GM12878 (cell line): ENCODE measurements at regions not wholly inside any gene's neighbourhood (a gene's known extent, or its start where the extent isn't known, plus 50 kb on each side); places are given as distances from the start of the nearest gene placed in this dataset.

Source experiments
- ATAC-seq: fragments of 200-7000 bp; cut with Tn5 transposase; 3 replicates; pipeline ENCODE4 v1.9.1; 2020; ENCODE audit warnings: mild to moderate bottlenecking, moderate library complexity
- BruUV-seq: library from RNA; stranded (reverse); fragments of 400-500 nt; replicated peaks from 2 replicates; lab custom pipeline; 2021; lab: Mats Ljungman, UMichigan
- CTCF ChIA-PET: fragments of 300-600 bp; sonication (Branson Sonifier 250); formaldehyde crosslinking; extraction: SDS; loops from one replicate; lab custom pipeline; 2021; ENCODE audit warnings: inconsistent platforms; lab: Yijun Ruan, JAX
- POLR2A ChIA-PET: fragments of 350-600 bp; formaldehyde crosslinking; extraction: SDS; loops from one replicate; lab custom pipeline; 2021; ENCODE audit warnings: inconsistent platforms; lab: Charles Lee
- RAD21 ChIA-PET: fragments of 300-600 bp; sonication (Branson Sonifier 250); formaldehyde crosslinking; loops from one replicate; lab custom pipeline; 2023; ENCODE audit warnings: antibody characterized with exemption; ENCODE audit not compliant: unreplicated experiment; lab: Charles Lee
- SMC1A ChIA-PET: fragments of 300-600 bp; sonication (Branson Sonifier 250); formaldehyde crosslinking; loops from one replicate; lab custom pipeline; 2023; ENCODE audit not compliant: unreplicated experiment, uncharacterized antibody; lab: Charles Lee
- DNase-seq: peaks from one replicate; pipeline ENCODE4 v3.0.0-alpha.2; 2011; ENCODE audit warnings: low read depth, low spot score
- FAIRE-seq: peaks from 3 replicates; lab custom pipeline; 2011; peaks lifted over from hg19 to GRCh38; lab: Jason Lieb, UNC
- H2AFZ ChIP-seq: 2 replicates; pipeline ENCODE4 v1.6.0; 2011; ENCODE audit warnings: low read depth, low read length, control low read depth; ENCODE audit not compliant: control insufficient read depth
- H3K27ac ChIP-seq: 2 replicates; pipeline ENCODE4 v1.5.1; 2011; ENCODE audit warnings: control low read depth; ENCODE audit not compliant: control insufficient read depth, insufficient read depth
- H3K27me3 ChIP-seq, 2 experiments: replicated peaks in 1 of 2; 2 replicates each; pipeline versions ENCODE4 v1.6.0 to v1.6.1; 2011; ENCODE audit warnings: low read length in 1 of 2; ENCODE audit not compliant: control insufficient read depth in 2 of 2, insufficient read depth in 2 of 2
- H3K36me3 ChIP-seq, 2 experiments: 2 replicates each; pipeline ENCODE4 v1.5.1; 2011; ENCODE audit warnings: low read length in 1 of 2; ENCODE audit not compliant: control insufficient read depth in 2 of 2, insufficient read depth in 2 of 2
- H3K4me1 ChIP-seq: 2 replicates; pipeline ENCODE4 v1.6.1; 2011; ENCODE audit warnings: mild to moderate bottlenecking, low read length, moderate library complexity, mixed read lengths; ENCODE audit not compliant: control insufficient read depth, insufficient read depth
- H3K4me2 ChIP-seq: 2 replicates; pipeline ENCODE4 v1.6.0; 2011; ENCODE audit warnings: control low read depth; ENCODE audit not compliant: control insufficient read depth, insufficient read depth
- H3K4me3 ChIP-seq: fragments of 200-600 bp; sonication (generic); 2 replicates; pipeline ENCODE4 v1.5.1; 2016
- H3K79me2 ChIP-seq: 2 replicates; pipeline ENCODE4 v1.6.0; 2011; ENCODE audit warnings: low read length; ENCODE audit not compliant: control insufficient read depth, insufficient read depth
- H3K9ac ChIP-seq: 2 replicates; pipeline ENCODE4 v1.8.0; 2011; ENCODE audit warnings: low read length, control low read depth, mixed read lengths; ENCODE audit not compliant: control insufficient read depth, insufficient read depth
- H3K9me3 ChIP-seq: replicated peaks from 3 replicates; pipeline ENCODE4 v1.5.1; 2011; ENCODE audit warnings: mild to moderate bottlenecking, low read length; ENCODE audit not compliant: control insufficient read depth, insufficient read depth
- H4K20me1 ChIP-seq: 2 replicates; pipeline ENCODE4 v1.6.0; 2011; ENCODE audit not compliant: control insufficient read depth, insufficient read depth
- ATF7 ChIP-seq: fragments of 450-650 bp; IDR thresholded peaks from 2 replicates; pipeline ENCODE4 v1.6.1; 2016; ENCODE audit warnings: low read depth, mild to moderate bottlenecking
- CBFB ChIP-seq: IDR thresholded peaks from 2 replicates; pipeline ENCODE4 v1.6.1; 2016; ENCODE audit warnings: antibody characterized with exemption, low read depth
- CHD4 ChIP-seq: fragments of 200-600 bp; sonication (generic); IDR thresholded peaks from 2 replicates; pipeline ENCODE4 v1.6.1; 2016; ENCODE audit warnings: mild to moderate bottlenecking
- CREB1 ChIP-seq: IDR thresholded peaks from 2 replicates; pipeline ENCODE4 v1.6.1; 2012; ENCODE audit warnings: low read depth, mild to moderate bottlenecking, inconsistent platforms
- GATAD2B ChIP-seq: fragments of 450-650 bp; conservative IDR thresholded peaks from 2 replicates; pipeline ENCODE4 v1.6.1; 2017; ENCODE audit warnings: low read depth, mild to moderate bottlenecking, moderate library complexity
- HDGF ChIP-seq: fragments of 450-650 bp; IDR thresholded peaks from 2 replicates; pipeline ENCODE4 v1.6.1; 2016; ENCODE audit warnings: antibody characterized with exemption
- JUND ChIP-seq: IDR thresholded peaks from 2 replicates; pipeline ENCODE4 v1.6.1; 2012; ENCODE audit warnings: low read depth, mild to moderate bottlenecking, low read length, improper control_type of control experiment, moderate library complexity
- MEF2A ChIP-seq: IDR thresholded peaks from 2 replicates; pipeline ENCODE4 v1.6.1; 2011; ENCODE audit warnings: low read depth, mild to moderate bottlenecking, low read length, moderate library complexity; ENCODE audit not compliant: insufficient read depth
- MTA2 ChIP-seq: fragments of 450-650 bp; IDR thresholded peaks from 2 replicates; pipeline ENCODE4 v1.6.1; 2016; ENCODE audit warnings: low read depth, mild to moderate bottlenecking, moderate library complexity
- NFIC ChIP-seq: IDR thresholded peaks from 2 replicates; pipeline ENCODE4 v1.6.1; 2012; ENCODE audit warnings: low read depth, mild to moderate bottlenecking, inconsistent platforms, low read length, moderate library complexity
- RFX5 ChIP-seq: IDR thresholded peaks from 2 replicates; pipeline ENCODE4 v1.6.1; 2011; ENCODE audit warnings: low read depth, low read length, improper control_type of control experiment
- RUNX3 ChIP-seq: IDR thresholded peaks from 2 replicates; pipeline ENCODE4 v1.6.1; 2012; ENCODE audit warnings: low read length, inconsistent platforms
- TARDBP ChIP-seq: IDR thresholded peaks from 2 replicates; pipeline ENCODE4 v1.6.1; 2016; ENCODE audit warnings: borderline replicate concordance
- TCF3 ChIP-seq: IDR thresholded peaks from 2 replicates; pipeline ENCODE4 v1.6.1; 2012; ENCODE audit warnings: low read depth, mild to moderate bottlenecking, low read length, borderline replicate concordance; ENCODE audit not compliant: insufficient read depth
- TCF7 ChIP-seq: IDR thresholded peaks from 2 replicates; pipeline ENCODE4 v1.6.1; 2014; ENCODE audit warnings: antibody characterized with exemption, borderline replicate concordance
- WGBS: methylation state at CpG from one replicate; pipeline ENCODE4 v1.1.6; 2016; ENCODE audit warnings: low lambda C conversion rate; ENCODE audit not compliant: insufficient replicate concordance, insufficient coverage; ENCODE audit errors: missing lambda C conversion rate; 5-methylcytosine and 5-hydroxymethylcytosine counted together
- in situ Hi-C: fragments of 300-500 bp; cut with MboI; formaldehyde crosslinking; loops from 9 replicates; pipeline ENCODE4 v1.14.3; 2018; ENCODE audit warnings: mixed read lengths
- intact Hi-C: fragments of 100-400 bp; cut with micrococcal nuclease; formaldehyde crosslinking; loops from one replicate; pipeline ENCODE4 v1.14.2; 2022; ENCODE audit not compliant: unreplicated experiment
- TF ChIP-seq, protein P1 (sequence below): IDR thresholded peaks from 2 replicates; pipeline ENCODE4 v1.6.1; 2011; ENCODE audit warnings: mild to moderate bottlenecking, low read depth, low read length, moderate library complexity; ENCODE audit not compliant: insufficient replicate concordance
- TF ChIP-seq, protein P2 (sequence below): fragments of 450-650 bp; IDR thresholded peaks from 2 replicates; pipeline ENCODE4 v1.6.1; 2018; ENCODE audit warnings: borderline replicate concordance, mild to moderate bottlenecking; ENCODE audit not compliant: partially characterized antibody

DNA sequence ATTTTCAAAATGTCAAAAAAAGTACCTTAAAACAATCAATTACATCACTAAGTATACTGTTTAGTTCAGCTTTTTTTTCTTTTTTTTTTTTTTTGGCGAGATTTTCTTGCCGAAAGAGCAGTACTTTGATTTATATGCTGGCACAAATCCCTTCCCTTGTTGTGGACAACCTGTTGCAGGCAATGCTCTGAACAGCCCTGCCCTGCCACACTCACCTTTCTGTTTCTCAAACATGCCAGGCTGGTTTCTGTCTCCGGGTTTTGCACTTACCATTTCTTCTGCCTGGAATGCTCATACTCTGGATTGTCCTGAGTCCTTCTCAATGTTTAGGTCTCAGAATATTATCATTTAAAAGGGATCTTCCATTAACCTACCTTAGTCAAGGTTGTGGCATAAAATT is 80.4 kb upstream of the JAZF1 start:
- no peaks in the 10 kb centered on the region for H3K36me3 ChIP-seq
- no peak overlapping the region for H3K4me2 ChIP-seq
- in situ Hi-C loops (no loop called here), intact Hi-C loops (no loop called here)
- no peak for DNase-seq
- H4K20me1 ChIP-seq, result no peaks in the 10 kb centered on the region
- no peak for TF ChIP-seq RUNX3
- no peak for TF ChIP-seq CHD4
- no peak for TF ChIP-seq CBFB
- TF ChIP-seq TARDBP, result no peak
- no peak for TF ChIP-seq NFIC
- no peak for TF ChIP-seq HDGF
- H3K4me3 ChIP-seq, result no peak overlapping the region
- H3K4me1 ChIP-seq, result no peaks in the 10 kb centered on the region
- no peaks in the 10 kb centered on the region for H3K9me3 ChIP-seq
- FAIRE-seq, result no peak
- no peaks in the 10 kb centered on the region for H3K79me2 ChIP-seq
- no peak overlapping the region for H3K9ac ChIP-seq
- WGBS, result 39% methylated on average over 1 of the region's 3 CpGs
- BruUV-seq, result no TSS peak
- no peak overlapping the region for H3K27ac ChIP-seq
- no peak overlapping the region for H2AFZ ChIP-seq
- RAD21 ChIA-PET, result no interaction called here
- SMC1A ChIA-PET, result interaction anchor here (2.7 kb wide), 1 partner anchor 16 kb away, joined by 8 read pairs; no protein-coding TSS in a partner anchor
- CTCF ChIA-PET, result no interaction called here
- ATAC-seq, result no peak
- POLR2A ChIA-PET, result no interaction called here
- H3K27me3 ChIP-seq, result no peaks in the 10 kb centered on the region; a peak in 2 of 4 replicates

DNA sequence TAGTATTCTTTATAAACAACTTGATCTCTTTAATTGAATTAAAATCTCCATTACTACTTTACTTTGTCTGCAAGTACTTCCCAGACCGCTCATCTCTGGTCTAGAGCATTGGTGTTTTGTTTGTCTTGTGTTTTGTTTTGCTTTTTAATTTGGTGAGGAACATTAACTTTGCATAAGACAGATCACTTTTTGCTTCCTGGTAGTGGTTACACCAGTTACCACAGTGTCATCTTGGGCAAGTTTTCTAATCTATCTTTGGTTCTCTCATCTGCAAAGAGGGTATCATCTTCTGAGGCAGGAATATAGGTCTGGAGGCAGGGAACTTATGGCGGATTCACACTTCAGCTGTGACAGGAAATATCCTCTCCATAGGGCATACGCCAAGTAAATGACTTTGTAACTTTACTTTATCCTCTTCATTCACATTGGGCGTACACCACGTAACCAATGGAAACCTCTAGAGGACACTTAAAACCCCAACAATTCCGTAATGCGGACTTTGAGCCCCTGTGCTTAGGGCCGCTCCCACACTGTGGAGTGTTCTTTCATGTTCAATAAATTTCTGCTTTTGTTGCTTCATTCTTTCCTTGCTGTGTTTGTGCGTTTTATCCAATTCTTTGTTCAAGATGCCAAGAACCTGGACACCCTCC is 83.2 kb upstream of the JAZF1 start:
- Histone ChIP-seq H3K79me2 (no peaks in the 10 kb centered on the region), H3K4me2 (no peak overlapping the region), H4K20me1 (no peaks in the 10 kb centered on the region), H3K36me3 (no peaks in the 10 kb centered on the region), H2AFZ (no peak overlapping the region), H3K9me3 (no peaks in the 10 kb centered on the region), H3K27ac (no peak overlapping the region), H3K9ac (no peak overlapping the region), H3K27me3 (no peaks in the 10 kb centered on the region; a peak in 2 of 4 replicates), H3K4me3 (no peak overlapping the region), H3K4me1 (no peaks in the 10 kb centered on the region)
- ChIA-PET CTCF (interaction anchor here (1.5 kb wide), 1 partner anchor 657 kb away, joined by 3 read pairs; no protein-coding TSS in a partner anchor), SMC1A (interaction anchor here (0.8 kb wide), 1 partner anchor 15 kb away, joined by 3 read pairs; no protein-coding TSS in a partner anchor), RAD21 (no interaction called here), POLR2A (no interaction called here)
- BruUV-seq, result no TSS peak
- WGBS, result 57% methylated on average over 9 of the region's 9 CpGs
- intact Hi-C loops, result no loop called here
- in situ Hi-C loops, result no loop called here
- DNase-seq (no peak), FAIRE-seq (no peak), ATAC-seq (no peak)
- TF ChIP-seq ATF7 (no peak), TCF7 (no peak), TCF3 (no peak), GATAD2B (no peak), MTA2 (no peak), CREB1 (no peak), JUND (no peak), MEF2A (no peak), RFX5 (no peak)
- TF ChIP-seq, protein P1, sequence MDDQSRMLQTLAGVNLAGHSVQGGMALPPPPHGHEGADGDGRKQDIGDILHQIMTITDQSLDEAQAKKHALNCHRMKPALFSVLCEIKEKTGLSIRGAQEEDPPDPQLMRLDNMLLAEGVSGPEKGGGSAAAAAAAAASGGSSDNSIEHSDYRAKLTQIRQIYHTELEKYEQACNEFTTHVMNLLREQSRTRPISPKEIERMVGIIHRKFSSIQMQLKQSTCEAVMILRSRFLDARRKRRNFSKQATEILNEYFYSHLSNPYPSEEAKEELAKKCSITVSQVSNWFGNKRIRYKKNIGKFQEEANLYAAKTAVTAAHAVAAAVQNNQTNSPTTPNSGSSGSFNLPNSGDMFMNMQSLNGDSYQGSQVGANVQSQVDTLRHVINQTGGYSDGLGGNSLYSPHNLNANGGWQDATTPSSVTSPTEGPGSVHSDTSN, result no peak
- TF ChIP-seq, protein P2, sequence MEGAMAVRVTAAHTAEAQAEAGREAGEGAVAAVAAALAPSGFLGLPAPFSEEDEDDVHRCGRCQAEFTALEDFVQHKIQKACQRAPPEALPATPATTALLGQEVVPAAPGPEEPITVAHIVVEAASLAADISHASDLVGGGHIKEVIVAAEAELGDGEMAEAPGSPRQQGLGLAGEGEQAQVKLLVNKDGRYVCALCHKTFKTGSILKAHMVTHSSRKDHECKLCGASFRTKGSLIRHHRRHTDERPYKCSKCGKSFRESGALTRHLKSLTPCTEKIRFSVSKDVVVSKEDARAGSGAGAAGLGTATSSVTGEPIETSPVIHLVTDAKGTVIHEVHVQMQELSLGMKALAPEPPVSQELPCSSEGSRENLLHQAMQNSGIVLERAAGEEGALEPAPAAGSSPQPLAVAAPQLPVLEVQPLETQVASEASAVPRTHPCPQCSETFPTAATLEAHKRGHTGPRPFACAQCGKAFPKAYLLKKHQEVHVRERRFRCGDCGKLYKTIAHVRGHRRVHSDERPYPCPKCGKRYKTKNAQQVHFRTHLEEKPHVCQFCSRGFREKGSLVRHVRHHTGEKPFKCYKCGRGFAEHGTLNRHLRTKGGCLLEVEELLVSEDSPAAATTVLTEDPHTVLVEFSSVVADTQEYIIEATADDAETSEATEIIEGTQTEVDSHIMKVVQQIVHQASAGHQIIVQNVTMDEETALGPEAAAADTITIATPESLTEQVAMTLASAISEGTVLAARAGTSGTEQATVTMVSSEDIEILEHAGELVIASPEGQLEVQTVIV, result no peak
